Psoas muscle (tissue), 7 donors: ENCODE measurements at regions not wholly inside any gene's neighbourhood (a gene's known extent, or its start where the extent isn't known, plus 50 kb on each side); places are given as distances from the start of the nearest gene placed in this dataset.

Experiments used
- ATAC-seq, 4 donors: fragments of 200-7000 bp; cut with Tn5 transposase; one replicate each; pipeline ENCODE4 v1.9.1; 2020; ENCODE audit warnings: moderate library complexity in 3 of 4, mild to moderate bottlenecking in 2 of 4
- DNase-seq, 2 donors: peaks; one replicate each; pipeline ENCODE4 v3.0.0-alpha.2; 2020
- H3K27ac ChIP-seq: fragments of 200-600 bp; one replicate; pipeline ENCODE4 v1.8.0; 2022
- H3K27me3 ChIP-seq, 3 donors: fragments of 200-600 bp in 1 of 3; one replicate each; pipeline versions ENCODE4 v1.6.1 to v1.8.0; 2013 to 2022; ENCODE audit warnings: low read length in 2 of 3, mild to moderate bottlenecking in 2 of 3, moderate library complexity in 1 of 3; ENCODE audit not compliant: insufficient read depth in 3 of 3
- H3K36me3 ChIP-seq, 2 donors: fragments of 200-600 bp in 1 of 2; one replicate each; pipeline versions ENCODE4 v1.6.1 to v1.8.0; 2013 to 2022; ENCODE audit warnings: low read depth in 1 of 2, mild to moderate bottlenecking in 1 of 2, moderate library complexity in 1 of 2; ENCODE audit not compliant: insufficient read depth in 1 of 2
- H3K4me1 ChIP-seq: fragments of 200-600 bp; one replicate; pipeline ENCODE4 v1.8.0; 2022
- H3K4me3 ChIP-seq: fragments of 200-600 bp; one replicate; pipeline ENCODE4 v1.8.0; 2022; ENCODE audit warnings: mild to moderate bottlenecking
- H3K9me3 ChIP-seq: fragments of 200-600 bp; one replicate; pipeline ENCODE4 v1.8.0; 2022
- WGBS, 3 donors: extraction: QIAGEN DNeasy Blood & Tissue Kit; methylation state at CpG; one replicate each; pipeline versions ENCODE4 v1.1.6 to v1.1.7; 2013; 5-methylcytosine and 5-hydroxymethylcytosine counted together
- intact Hi-C, 2 donors: fragments of 100-400 bp; cut with DNase I; formaldehyde crosslinking; loops; one replicate each; pipeline versions ENCODE4 v1.11.0 to v1.14.2; 2022
- TF ChIP-seq, protein P1 (sequence below): fragments of 200-600 bp; IDR thresholded peaks from one replicate; pipeline ENCODE4 v1.8.0; 2022; ENCODE audit warnings: antibody characterized with exemption
- donor health status: healthy with polysubstance abuse.
- donor health status: DM: no; HTN: no; CAD: no; lungs with moderate emphysema.
- donor health status: Bipolar disorder and iron deficiency.
- donor health status: healthy.
- donor health status: DM: yes; HTN: yes; CAD: no.
- donor health status: DM: no; HTN: no; CAD: no.
- donor health status: DM: yes; HTN: yes; CAD: no.

DNA sequence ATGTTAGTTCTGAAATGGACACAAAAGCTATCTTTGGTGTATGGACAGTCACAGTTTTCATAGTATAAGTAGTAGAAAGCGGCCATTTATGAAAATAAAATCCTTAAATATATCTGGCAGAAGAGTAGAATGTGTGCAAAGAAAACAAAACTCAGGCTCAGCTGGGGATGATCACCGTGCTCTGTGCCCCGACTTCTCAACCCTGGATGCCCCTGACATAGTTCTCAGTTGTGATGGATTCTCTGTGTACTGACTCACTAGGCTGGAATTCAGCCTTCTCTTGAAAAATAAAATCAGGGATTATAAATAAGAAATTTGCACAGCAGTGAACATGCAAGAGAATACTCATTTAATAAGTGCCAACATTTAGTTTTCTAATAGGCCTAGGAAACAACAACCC lies 925.1 kb upstream of the NR2F2 start:
- TF ChIP-seq, protein P1, sequence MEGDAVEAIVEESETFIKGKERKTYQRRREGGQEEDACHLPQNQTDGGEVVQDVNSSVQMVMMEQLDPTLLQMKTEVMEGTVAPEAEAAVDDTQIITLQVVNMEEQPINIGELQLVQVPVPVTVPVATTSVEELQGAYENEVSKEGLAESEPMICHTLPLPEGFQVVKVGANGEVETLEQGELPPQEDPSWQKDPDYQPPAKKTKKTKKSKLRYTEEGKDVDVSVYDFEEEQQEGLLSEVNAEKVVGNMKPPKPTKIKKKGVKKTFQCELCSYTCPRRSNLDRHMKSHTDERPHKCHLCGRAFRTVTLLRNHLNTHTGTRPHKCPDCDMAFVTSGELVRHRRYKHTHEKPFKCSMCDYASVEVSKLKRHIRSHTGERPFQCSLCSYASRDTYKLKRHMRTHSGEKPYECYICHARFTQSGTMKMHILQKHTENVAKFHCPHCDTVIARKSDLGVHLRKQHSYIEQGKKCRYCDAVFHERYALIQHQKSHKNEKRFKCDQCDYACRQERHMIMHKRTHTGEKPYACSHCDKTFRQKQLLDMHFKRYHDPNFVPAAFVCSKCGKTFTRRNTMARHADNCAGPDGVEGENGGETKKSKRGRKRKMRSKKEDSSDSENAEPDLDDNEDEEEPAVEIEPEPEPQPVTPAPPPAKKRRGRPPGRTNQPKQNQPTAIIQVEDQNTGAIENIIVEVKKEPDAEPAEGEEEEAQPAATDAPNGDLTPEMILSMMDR: no peak
- DNase-seq: no peak
- Histone ChIP-seq H3K27ac (no peak overlapping the region), H3K4me3 (no peak overlapping the region), H3K9me3 (no peaks in the 10 kb centered on the region), H3K4me1 (no peaks in the 10 kb centered on the region), H3K36me3 (no peaks in the 10 kb centered on the region), H3K27me3 (no peaks in the 10 kb centered on the region)
- ATAC-seq: no peak
- 72 to 83% (median 73%) methylated on average over 3 of the region's 3 CpGs for WGBS, 3 donors
- intact Hi-C loops: no loop called here

GRCh38 chr15:95407534-95407933 lies 923.0 kb upstream of the NR2F2 start:
- TF ChIP-seq, protein P1: no peak
- Histone ChIP-seq H3K27me3 (no peaks in the 10 kb centered on the region), H3K4me3 (no peak overlapping the region), H3K36me3 (no peaks in the 10 kb centered on the region), H3K9me3 (no peaks in the 10 kb centered on the region), H3K27ac (no peak overlapping the region), H3K4me1 (no peaks in the 10 kb centered on the region)
- ATAC-seq: no peak
- intact Hi-C loops: no loop called here
- DNase-seq: no peak

GRCh38 chr15:95409211-95409610 lies 921.3 kb upstream of the NR2F2 start:
- Histone ChIP-seq H3K36me3 (no peaks in the 10 kb centered on the region), H3K27me3 (no peaks in the 10 kb centered on the region), H3K4me1 (no peaks in the 10 kb centered on the region), H3K27ac (no peak overlapping the region), H3K9me3 (no peaks in the 10 kb centered on the region), H3K4me3 (no peak overlapping the region)
- intact Hi-C loops: no loop called here
- no peak for ATAC-seq
- 10 to 14% (median 11%) methylated on average over 2 of the region's 2 CpGs for WGBS, 3 donors
- TF ChIP-seq, protein P1: no peak
- no peak for DNase-seq

DNA sequence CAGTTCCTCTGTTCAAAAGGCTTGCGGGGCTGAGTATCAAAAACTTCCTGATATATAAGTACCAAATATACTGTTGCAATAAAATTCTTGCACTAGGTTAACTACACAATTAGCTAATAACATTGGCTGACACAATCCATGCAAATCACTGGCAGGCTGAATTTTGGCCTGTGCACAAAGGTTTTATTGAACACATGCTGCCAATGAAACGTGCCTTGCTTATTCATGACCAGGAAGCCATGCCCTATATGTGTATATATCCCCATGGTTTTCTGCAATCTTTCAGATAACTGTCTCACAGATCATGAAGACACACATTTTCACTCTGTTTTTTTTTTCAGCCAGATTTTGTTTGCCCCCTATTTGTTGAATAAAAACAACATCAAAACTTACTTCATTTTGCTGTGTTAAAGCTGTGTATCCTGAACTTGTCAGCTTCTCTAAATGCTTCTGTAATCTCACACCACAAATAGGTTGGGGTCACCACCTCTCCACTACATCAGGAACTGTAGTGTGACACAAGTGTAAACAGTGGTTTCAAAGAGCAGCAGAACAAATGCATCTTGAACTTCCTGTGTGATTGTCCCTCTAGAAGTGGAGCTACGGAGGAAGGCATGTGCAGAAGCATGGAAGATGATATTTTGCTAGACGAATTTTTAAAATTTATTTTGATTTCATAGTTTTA lies 920.7 kb upstream of the NR2F2 start:
- no peaks in the 10 kb centered on the region for H3K36me3 ChIP-seq
- TF ChIP-seq, protein P1: no peak
- no peaks in the 10 kb centered on the region for H3K4me1 ChIP-seq
- ATAC-seq: no peak
- no peaks in the 10 kb centered on the region for H3K9me3 ChIP-seq
- whole genome bisulfite sequencing, 3 donors: 49 to 59% (median 52%) methylated on average over 4 of the region's 4 CpGs
- no peak overlapping the region for H3K27ac ChIP-seq
- DNase-seq: no peak
- H3K27me3 ChIP-seq: no peaks in the 10 kb centered on the region
- intact Hi-C loops: no loop called here
- no peak overlapping the region for H3K4me3 ChIP-seq

DNA sequence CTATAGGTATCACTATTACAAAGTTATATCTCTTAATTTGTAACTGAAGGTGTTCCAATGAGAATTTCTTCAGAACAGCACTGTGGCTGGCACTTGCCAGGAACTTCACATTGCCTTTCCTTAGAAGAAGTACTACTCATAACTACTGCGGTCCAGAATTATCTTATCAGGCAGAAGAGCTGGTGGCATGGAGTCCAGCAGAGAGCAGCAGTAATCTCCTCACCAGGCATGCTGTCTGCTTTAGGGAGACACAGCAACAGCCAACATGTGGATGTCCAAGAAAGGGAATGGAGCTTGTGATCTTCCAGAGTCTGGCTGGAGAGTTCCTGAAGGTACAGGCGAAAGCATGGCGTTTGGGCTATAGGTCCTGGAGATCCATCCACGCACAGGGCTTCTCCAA lies 919.7 kb upstream of the NR2F2 start:
- Histone ChIP-seq H3K36me3 (no peaks in the 10 kb centered on the region), H3K27ac (no peak overlapping the region), H3K4me1 (no peaks in the 10 kb centered on the region), H3K4me3 (no peak overlapping the region), H3K9me3 (no peaks in the 10 kb centered on the region), H3K27me3 (no peaks in the 10 kb centered on the region)
- ATAC-seq: no peak
- intact Hi-C loops: no loop called here
- TF ChIP-seq, protein P1: no peak
- DNase-seq: no peak
- 94 to 97% (median 97%) methylated on average over 4 of the region's 4 CpGs for WGBS, 3 donors
